ENCODE measurements at regions not wholly inside any gene's neighbourhood (a gene's known extent, or its start where the extent isn't known, plus 50 kb on each side); places are given as distances from the start of the nearest gene placed in this dataset.
A peak's percentile ranks its signal among the peaks of the same experiment; 100 is the strongest.
"Not testable (repeated sequence)": the region's sequence is repeated elsewhere in the genome, so short reads cannot be mapped to it uniquely, and the experiment has no call there.

GRCh38 chr18:21928925-21929324, 188.3 kb downstream of the MIB1 start:
- no peak for DNase-seq

GRCh38 chr18:21930177-21930576, 189.6 kb downstream of the MIB1 start:
- no peak for DNase-seq

GRCh38 chr18:21933931-21934765, 193.6 kb downstream of the MIB1 start:
- DNase-seq, result no peak

GRCh38 chr18:21934766-21935015, 194.1 kb downstream of the MIB1 start:
- no peak for DNase-seq

GRCh38 chr18:21943456-21943855, 202.9 kb downstream of the MIB1 start:
- DNase-seq, result no peak

- no peak for DNase-seq
These were observed 208.9 kb downstream of the MIB1 start for GRCh38 chr18:21949326-21950015.

- DNase-seq, result peak; percentile 29 to 45
These were observed 213.4 kb upstream of the GATA6 start for GRCh38 chr18:21955757-21956652.

- no peak for DNase-seq
These were observed 211.1 kb upstream of the GATA6 start for GRCh38 chr18:21958263-21958662.

GRCh38 chr18:21958707-21959450, 210.5 kb upstream of the GATA6 start:
- DNase-seq, result no peak

GRCh38 chr18:21960189-21960588, 209.2 kb upstream of the GATA6 start:
- DNase-seq, result no peak

GRCh38 chr18:21963336-21963735, 206.1 kb upstream of the GATA6 start:
- no peak for DNase-seq

- no peak for DNase-seq
These were observed 201.1 kb upstream of the GATA6 start for GRCh38 chr18:21968338-21968737.

- DNase-seq, result no peak
These were observed 197.1 kb upstream of the GATA6 start for GRCh38 chr18:21972281-21972680.

- DNase-seq, result not testable (repeated sequence)
These were observed 193.4 kb upstream of the GATA6 start for GRCh38 chr18:21975954-21976353.

GRCh38 chr18:21978546-21979170, 190.7 kb upstream of the GATA6 start:
- no peak for DNase-seq

- no peak for DNase-seq
These were observed 190.2 kb upstream of the GATA6 start for GRCh38 chr18:21979171-21979560.

- no peak for DNase-seq
These were observed 189.6 kb upstream of the GATA6 start for GRCh38 chr18:21979759-21980158.

GRCh38 chr18:21980744-21981143, 188.6 kb upstream of the GATA6 start:
- no peak for DNase-seq

- not testable (repeated sequence) for DNase-seq
These were observed 187.9 kb upstream of the GATA6 start for GRCh38 chr18:21981489-21981888.

- DNase-seq, result no peak
These were observed 178.3 kb upstream of the GATA6 start for GRCh38 chr18:21991081-21991534.

- DNase-seq, result no peak
These were observed 177.5 kb upstream of the GATA6 start for GRCh38 chr18:21991886-21992285.

GRCh38 chr18:21996351-21996826, 173.0 kb upstream of the GATA6 start:
- DNase-seq, result no peak

Measured in SHP77 (cell line).